GM19328 (cell line): ENCODE measurements at regions not wholly inside any gene's neighbourhood (a gene's known extent, or its start where the extent isn't known, plus 50 kb on each side); places are given as distances from the start of the nearest gene placed in this dataset.

Experiments
- ATAC-seq: cut with Tn5 transposase; IDR thresholded peaks from one replicate; pipeline ENCODE4 v1.9.1; 2021; ENCODE audit warnings: mild to moderate bottlenecking, moderate library complexity; ENCODE audit not compliant: unreplicated experiment

DNA sequence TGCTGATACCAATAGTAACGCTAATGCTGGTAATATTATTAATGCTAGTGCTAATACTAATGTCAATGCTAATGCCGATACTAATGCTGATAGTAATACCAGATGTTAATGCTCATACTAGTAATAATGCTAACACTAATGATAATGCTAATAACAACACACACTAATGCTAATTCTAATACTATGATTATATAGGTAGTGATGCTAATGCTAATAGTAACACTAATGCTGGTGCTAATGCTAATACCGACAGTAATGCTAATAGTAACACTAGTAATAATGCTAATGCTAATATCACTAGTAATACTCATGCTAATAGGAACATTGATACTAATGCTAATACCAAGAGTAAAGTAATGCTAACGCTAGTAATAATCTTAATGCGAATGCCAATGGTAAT is 406.4 kb upstream of the RNF32 start:
- no peak for ATAC-seq

GRCh38 chr7:156232931-156233705 is 407.5 kb upstream of the RNF32 start:
- ATAC-seq, result no peak

GRCh38 chr7:156230576-156230975 is 410.0 kb upstream of the RNF32 start:
- ATAC-seq, result no peak

GRCh38 chr7:156224833-156225225 is 412.6 kb upstream of the SHH start:
- no peak for ATAC-seq

- ATAC-seq, result no peak
These were observed 411.9 kb upstream of the SHH start for GRCh38 chr7:156223935-156224832.

DNA sequence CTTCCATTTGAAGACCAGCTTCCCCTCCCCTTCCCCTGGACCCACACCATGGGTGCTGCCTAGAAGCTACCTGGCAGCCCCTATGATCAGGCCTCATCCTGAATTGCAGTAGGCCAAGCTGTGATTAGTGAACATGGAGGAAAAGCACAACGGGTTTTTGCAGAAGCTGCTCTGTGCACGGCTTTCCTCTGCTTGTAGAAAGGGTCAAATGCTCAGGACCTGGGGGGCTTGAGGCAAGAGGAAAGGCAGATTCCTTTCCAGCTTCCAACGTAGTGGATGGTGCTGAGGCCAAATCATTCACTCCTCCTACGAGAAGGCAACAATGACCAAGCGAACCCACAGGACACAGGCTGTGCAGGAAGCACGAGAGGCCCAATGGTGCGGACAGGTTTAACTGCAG is 410.3 kb upstream of the SHH start:
- no peak for ATAC-seq

DNA sequence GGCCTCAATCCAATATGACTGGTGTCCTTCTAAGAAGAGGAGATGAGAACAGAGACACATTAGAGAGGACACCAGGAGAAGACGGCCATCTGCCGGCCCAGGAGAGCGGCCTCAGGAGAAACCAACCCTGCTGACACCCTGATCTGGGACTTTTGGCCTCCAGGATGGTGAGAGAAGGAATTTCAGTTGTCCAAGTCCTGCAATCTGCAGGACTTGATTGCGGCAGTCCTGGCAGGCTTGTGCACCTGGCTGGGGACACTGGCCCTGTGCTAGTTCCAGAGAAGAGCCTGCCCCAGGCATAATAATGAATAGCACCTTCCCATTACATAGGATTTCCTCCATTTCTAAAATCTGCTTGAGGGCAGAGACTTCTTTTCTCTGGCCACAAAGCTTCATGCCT is 409.9 kb upstream of the SHH start:
- no peak for ATAC-seq

- ATAC-seq, result no peak
These were observed 408.4 kb upstream of the SHH start for GRCh38 chr7:156220701-156221100.

DNA sequence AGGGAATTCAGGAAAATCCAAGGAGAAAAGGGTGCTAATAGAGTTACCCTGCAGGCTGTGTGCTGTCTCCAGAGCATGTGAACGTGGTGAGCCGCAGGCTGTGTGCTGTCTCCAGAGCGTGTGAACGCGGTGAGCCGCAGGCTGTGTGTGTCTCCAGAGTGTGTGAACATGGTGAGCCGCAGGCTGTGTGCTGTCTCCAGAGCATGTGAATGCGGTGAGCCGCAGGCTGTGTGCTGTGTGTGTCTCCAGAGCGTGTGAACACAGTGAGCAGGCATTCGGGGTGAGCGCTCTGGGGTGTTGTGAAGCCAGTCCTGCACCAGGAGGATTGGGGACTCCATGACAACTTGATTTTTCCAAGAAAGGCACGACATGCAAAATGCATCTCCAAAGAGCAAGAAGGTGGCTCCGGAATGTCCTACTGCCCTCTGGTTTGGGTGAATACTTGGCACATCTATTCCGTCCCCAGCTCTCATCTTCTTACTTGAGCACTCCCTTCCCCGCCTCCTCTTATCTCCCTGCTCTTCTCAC is 407.9 kb upstream of the SHH start:
- ATAC-seq, result no peak

GRCh38 chr7:156219307-156220077 is 407.2 kb upstream of the SHH start:
- no peak for ATAC-seq

GRCh38 chr7:156218544-156219306 is 406.5 kb upstream of the SHH start:
- ATAC-seq, result no peak

DNA sequence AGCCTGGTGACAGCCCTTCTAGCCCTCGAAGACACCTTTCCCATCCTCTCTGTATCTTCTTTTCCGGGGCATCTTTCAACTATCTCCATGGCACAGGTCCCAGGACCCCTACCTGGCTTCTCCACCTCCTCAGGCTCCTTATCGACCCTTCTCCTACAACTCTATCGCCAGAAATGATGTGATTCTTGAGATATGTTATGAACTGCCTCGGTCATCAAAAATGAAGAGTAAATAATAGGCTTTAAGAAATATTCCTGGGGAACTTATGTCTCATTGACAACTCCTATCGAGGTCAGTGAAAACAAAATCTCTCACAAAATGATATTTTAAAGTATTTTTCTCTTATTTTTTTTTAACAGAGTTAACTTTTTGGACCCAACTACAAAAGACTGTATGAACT is 405.5 kb upstream of the SHH start:
- no peak for ATAC-seq

GRCh38 chr7:156209087-156209486 is 396.8 kb upstream of the SHH start:
- no peak for ATAC-seq

GRCh38 chr7:156207306-156207705 is 395.0 kb upstream of the SHH start:
- no peak for ATAC-seq

DNA sequence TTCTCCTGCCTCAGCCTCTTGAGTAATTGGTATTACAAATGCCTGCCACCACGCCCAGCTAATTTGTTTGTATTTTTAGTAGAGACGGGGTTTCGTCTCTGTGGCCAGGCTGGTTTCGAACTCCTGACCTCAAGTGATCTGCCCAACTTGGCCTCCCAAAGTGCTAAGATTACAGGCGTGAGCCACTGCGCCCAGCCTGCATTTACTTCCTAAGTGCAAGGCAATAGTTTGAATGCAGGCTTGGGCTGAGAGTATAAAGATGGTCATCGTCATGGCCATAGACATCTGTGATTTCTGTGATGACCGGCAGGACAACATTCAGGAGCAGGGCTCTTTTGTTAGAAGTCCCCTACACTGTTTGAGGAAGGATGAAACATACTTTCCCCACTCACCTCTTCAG is 393.9 kb upstream of the SHH start:
- no peak for ATAC-seq

GRCh38 chr7:156204820-156205219 is 392.6 kb upstream of the SHH start:
- ATAC-seq, result no peak

- no peak for ATAC-seq
These were observed 391.7 kb upstream of the SHH start for GRCh38 chr7:156203923-156204322.

- no peak for ATAC-seq
These were observed 386.0 kb upstream of the SHH start for GRCh38 chr7:156198277-156198676.

- ATAC-seq, result no peak
These were observed 384.4 kb upstream of the SHH start for GRCh38 chr7:156196649-156197048.

- no peak for ATAC-seq
These were observed 383.0 kb upstream of the SHH start for GRCh38 chr7:156195276-156195675.
